Testis (tissue), 2 donors: ENCODE measurements at regions not wholly inside any gene's neighbourhood (a gene's known extent, or its start where the extent isn't known, plus 50 kb on each side); places are given as distances from the start of the nearest gene placed in this dataset.

Source experiments
- CTCF ChIP-seq, 3 experiments: fragments of 450-650 bp in 2 of 3; fragments of 200-600 bp in 1 of 3; sonication (generic) in 1 of 3; IDR thresholded peaks; one replicate each; pipeline ENCODE4 v1.5.1; 2016 to 2019; ENCODE audit warnings: antibody characterized with exemption in 3 of 3, mild to moderate bottlenecking in 2 of 3, moderate library complexity in 1 of 3
- POLR2A ChIP-seq: fragments of 450-650 bp; IDR thresholded peaks from one replicate; pipeline ENCODE4 v1.6.1; 2017; ENCODE audit warnings: antibody characterized with exemption, mild to moderate bottlenecking, moderate library complexity

- TF ChIP-seq CTCF (IDR thresholded peaks at IDR 0.05) (no peak), POLR2A (no peak)
Measured at GRCh38 chr4:149292425-149293007, 523.1 kb downstream of the IQCM start.
